HG03354 (cell line): ENCODE measurements at regions not wholly inside any gene's neighbourhood (a gene's known extent, or its start where the extent isn't known, plus 50 kb on each side); places are given as distances from the start of the nearest gene placed in this dataset.

Experiments used
- ATAC-seq: cut with Tn5 transposase; IDR thresholded peaks from one replicate; pipeline ENCODE4 v1.9.1; 2021; ENCODE audit warnings: mild to moderate bottlenecking; ENCODE audit not compliant: unreplicated experiment, poor library complexity, severe bottlenecking

- no peak for ATAC-seq
Observed at GRCh38 chr10:128730922-128731321, 604.7 kb upstream of the MKI67 start.

GRCh38 chr10:128734161-128734560 is 607.9 kb upstream of the MKI67 start:
- no peak for ATAC-seq

- no peak for ATAC-seq
Observed at GRCh38 chr10:128734734-128735133, 608.5 kb upstream of the MKI67 start.

GRCh38 chr10:128735996-128736395 is 609.8 kb upstream of the MKI67 start:
- ATAC-seq = no peak

- no peak for ATAC-seq
Observed at GRCh38 chr10:128738386-128738915, 612.2 kb upstream of the MKI67 start.

- ATAC-seq = no peak
Observed at GRCh38 chr10:128739930-128740329, 613.7 kb upstream of the MKI67 start.

GRCh38 chr10:128741180-128741579 is 615.0 kb upstream of the MKI67 start:
- ATAC-seq = no peak

GRCh38 chr10:128741680-128742079 is 615.5 kb upstream of the MKI67 start:
- ATAC-seq = no peak

GRCh38 chr10:128744092-128744491 is 617.9 kb upstream of the MKI67 start:
- ATAC-seq = no peak

- no peak for ATAC-seq
Observed at GRCh38 chr10:128744811-128745305, 618.6 kb upstream of the MKI67 start.

GRCh38 chr10:128747582-128748346 is 621.5 kb upstream of the MKI67 start:
- no peak for ATAC-seq

- no peak for ATAC-seq
Observed at GRCh38 chr10:128751284-128751683, 625.1 kb upstream of the MKI67 start.

- ATAC-seq = no peak
Observed at GRCh38 chr10:128751851-128752250, 625.6 kb upstream of the MKI67 start.

GRCh38 chr10:128759174-128759573 is 633.0 kb upstream of the MKI67 start:
- no peak for ATAC-seq

- ATAC-seq = no peak
Observed at GRCh38 chr10:128763588-128763987, 637.4 kb upstream of the MKI67 start.

GRCh38 chr10:128764190-128764589 is 638.0 kb upstream of the MKI67 start:
- no peak for ATAC-seq

GRCh38 chr10:128766915-128767314 is 640.7 kb upstream of the MKI67 start:
- ATAC-seq = no peak

- no peak for ATAC-seq
Observed at GRCh38 chr10:128774979-128775378, 648.8 kb upstream of the MKI67 start.

- no peak for ATAC-seq
Observed at GRCh38 chr10:128775743-128776142, 649.5 kb upstream of the MKI67 start.

GRCh38 chr10:128776673-128777252 is 650.5 kb upstream of the MKI67 start:
- ATAC-seq = no peak

- no peak for ATAC-seq
Observed at GRCh38 chr10:128777342-128777741, 651.1 kb upstream of the MKI67 start.
